ENCODE measurements at regions not wholly inside any gene's neighbourhood (a gene's known extent, or its start where the extent isn't known, plus 50 kb on each side); places are given as distances from the start of the nearest gene placed in this dataset.
"Not testable (repeated sequence)": the region's sequence is repeated elsewhere in the genome, so short reads cannot be mapped to it uniquely, and the experiment has no call there.

GRCh38 chr10:124200011-124200410, 106.6 kb upstream of the CHST15 start:
- H3K36me3 Mint-ChIP-seq: no peaks in the 10 kb centered on the region

GRCh38 chr10:124198871-124199270, 105.5 kb upstream of the CHST15 start:
- Mint-ChIP-seq H3K36me3 (no peaks in the 10 kb centered on the region), H3K4me3 (no peak overlapping the region), H3K4me1 (peaks cover 0 to 3% (median 2%) of the 10 kb centered on the region in 3 donors), H3K27ac (no peak overlapping the region), H3K27me3 (no peaks in the 10 kb centered on the region), H3K9me3 (peaks cover 0 to 4% (median 0%) of the 10 kb centered on the region in 7 donors)
- no peak for ATAC-seq (ENCODE audit: low read depth in 2 of 2)
- DNase-seq: no peak

More at GRCh38 chr10:124200011-124200410, 106.6 kb upstream of the CHST15 start:
- no peaks in the 10 kb centered on the region for H3K4me1 Mint-ChIP-seq
- no peak for ATAC-seq (ENCODE audit: low read depth in 2 of 2)
- H3K9me3 Mint-ChIP-seq: peaks cover 0 to 4% (median 0%) of the 10 kb centered on the region in 7 donors
- no peak for DNase-seq
- no peak overlapping the region for H3K27ac Mint-ChIP-seq
- peak overlapping the region in 1 of 8 donors; percentile 52 for H3K4me3 Mint-ChIP-seq
- no peaks in the 10 kb centered on the region for H3K27me3 Mint-ChIP-seq

- DNase-seq (no peak), ATAC-seq (ENCODE audit: low read depth in 2 of 2) (no peak)
- Mint-ChIP-seq H3K4me3 (no peak overlapping the region), H3K27me3 (no peaks in the 10 kb centered on the region), H3K27ac (no peak overlapping the region), H3K36me3 (no peaks in the 10 kb centered on the region), H3K9me3 (peaks cover 0 to 4% (median 0%) of the 10 kb centered on the region in 7 donors), H3K4me1 (peaks cover 0 to 3% (median 2%) of the 10 kb centered on the region in 3 donors)
Observed at GRCh38 chr10:124198125-124198501, 104.7 kb upstream of the CHST15 start.

GRCh38 chr10:124197371-124198124, 104.2 kb upstream of the CHST15 start:
- H3K27ac Mint-ChIP-seq: no peak overlapping the region
- no peak for ATAC-seq (ENCODE audit: low read depth in 2 of 2)
- no peak for DNase-seq
- H3K4me3 Mint-ChIP-seq: no peak overlapping the region
- H3K9me3 Mint-ChIP-seq: peaks cover 0 to 4% (median 0%) of the 10 kb centered on the region in 7 donors
- no peaks in the 10 kb centered on the region for H3K36me3 Mint-ChIP-seq
- H3K4me1 Mint-ChIP-seq: peaks cover 2 to 5% (median 3%) of the 10 kb centered on the region in 3 donors
- H3K27me3 Mint-ChIP-seq: peaks cover 0 to 3% (median 2%) of the 10 kb centered on the region in 3 donors

- ATAC-seq (ENCODE audit: low read depth in 2 of 2) (no peak), DNase-seq (no peak)
- Mint-ChIP-seq H3K27ac (no peak overlapping the region), H3K4me1 (peaks cover 2 to 8% (median 3%) of the 10 kb centered on the region in 3 donors), H3K9me3 (peaks cover 0 to 4% (median 0%) of the 10 kb centered on the region in 7 donors), H3K36me3 (no peaks in the 10 kb centered on the region), H3K27me3 (peaks cover 3 to 12% (median 11%) of the 10 kb centered on the region in 3 donors), H3K4me3 (peak overlapping the region in 1 of 8 donors; percentile 44)
Observed at GRCh38 chr10:124196659-124197058, 103.3 kb upstream of the CHST15 start.

GRCh38 chr10:124194199-124194824, 100.9 kb upstream of the CHST15 start:
- Mint-ChIP-seq H3K9me3 (peaks cover 0 to 2% (median 0%) of the 10 kb centered on the region in 7 donors), H3K4me1 (peaks cover 2 to 8% (median 3%) of the 10 kb centered on the region in 3 donors), H3K27me3 (peaks cover 4 to 22% (median 14%) of the 10 kb centered on the region in 3 donors), H3K36me3 (no peaks in the 10 kb centered on the region), H3K4me3 (no peak overlapping the region), H3K27ac (no peak overlapping the region)
- ATAC-seq (ENCODE audit: low read depth in 2 of 2): no peak
- DNase-seq: no peak

- no peaks in the 10 kb centered on the region for H3K36me3 Mint-ChIP-seq
- H3K4me1 Mint-ChIP-seq: peaks cover 2 to 8% (median 3%) of the 10 kb centered on the region in 3 donors
- peak overlapping the region in 1 of 8 donors; percentile 25 for H3K4me3 Mint-ChIP-seq
- H3K9me3 Mint-ChIP-seq: peaks cover 0 to 6% (median 0%) of the 10 kb centered on the region in 7 donors
- DNase-seq: no peak
- H3K27me3 Mint-ChIP-seq: peaks cover 4 to 22% (median 14%) of the 10 kb centered on the region in 3 donors
- H3K27ac Mint-ChIP-seq: peak overlapping the region in 1 of 6 donors; percentile 28
- ATAC-seq (ENCODE audit: low read depth in 2 of 2): no peak
Observed at GRCh38 chr10:124193309-124193696, 99.9 kb upstream of the CHST15 start.

- H3K27me3 Mint-ChIP-seq: peaks cover 4 to 22% (median 14%) of the 10 kb centered on the region in 3 donors
- not testable (repeated sequence) for H3K4me1 Mint-ChIP-seq; H3K9me3 Mint-ChIP-seq; ATAC-seq (ENCODE audit: low read depth in 2 of 2); H3K27ac Mint-ChIP-seq; H3K36me3 Mint-ChIP-seq; DNase-seq; H3K4me3 Mint-ChIP-seq
Observed at GRCh38 chr10:124192664-124193308, 99.4 kb upstream of the CHST15 start.

GRCh38 chr10:124190476-124190875, 97.1 kb upstream of the CHST15 start:
- not testable (repeated sequence) for ATAC-seq (ENCODE audit: low read depth in 2 of 2); H3K9me3 Mint-ChIP-seq; H3K36me3 Mint-ChIP-seq; H3K4me3 Mint-ChIP-seq; DNase-seq; H3K4me1 Mint-ChIP-seq
- Mint-ChIP-seq H3K27ac (peak overlapping the region in 1 of 6 donors; percentile 20), H3K27me3 (peaks cover 4 to 22% (median 14%) of the 10 kb centered on the region in 3 donors)

GRCh38 chr10:124186956-124187355, 93.6 kb upstream of the CHST15 start:
- H3K4me1 Mint-ChIP-seq: peaks cover 0 to 5% (median 0%) of the 10 kb centered on the region in 3 donors
- no peak for DNase-seq
- no peak overlapping the region for H3K4me3 Mint-ChIP-seq
- H3K27ac Mint-ChIP-seq: no peak overlapping the region
- peaks cover 4 to 14% (median 5%) of the 10 kb centered on the region in 3 donors for H3K27me3 Mint-ChIP-seq
- H3K9me3 Mint-ChIP-seq: peaks cover 0 to 6% (median 0%) of the 10 kb centered on the region in 7 donors
- no peaks in the 10 kb centered on the region for H3K36me3 Mint-ChIP-seq
- no peak for ATAC-seq (ENCODE audit: low read depth in 2 of 2)

- no peak for DNase-seq
- peaks cover 0 to 5% (median 2%) of the 10 kb centered on the region in 3 donors for H3K4me1 Mint-ChIP-seq
- no peak overlapping the region for H3K4me3 Mint-ChIP-seq
- H3K36me3 Mint-ChIP-seq: no peaks in the 10 kb centered on the region
- peaks cover 0 to 6% (median 0%) of the 10 kb centered on the region in 7 donors for H3K9me3 Mint-ChIP-seq
- no peak overlapping the region for H3K27ac Mint-ChIP-seq
- no peak for ATAC-seq (ENCODE audit: low read depth in 2 of 2)
- peaks cover 0 to 1% (median 0%) of the 10 kb centered on the region in 3 donors for H3K27me3 Mint-ChIP-seq
Observed at GRCh38 chr10:124185084-124185483, 91.7 kb upstream of the CHST15 start.

- Mint-ChIP-seq H3K27ac (peak overlapping the region in 1 of 6 donors; percentile 64), H3K4me1 (peaks cover 0 to 5% (median 2%) of the 10 kb centered on the region in 3 donors), H3K27me3 (no peaks in the 10 kb centered on the region), H3K9me3 (peaks cover 0 to 4% (median 0%) of the 10 kb centered on the region in 7 donors), H3K4me3 (no peak overlapping the region), H3K36me3 (no peaks in the 10 kb centered on the region)
- no peak for DNase-seq
- ATAC-seq (ENCODE audit: low read depth in 2 of 2): no peak
Observed at GRCh38 chr10:124184208-124184830, 90.9 kb upstream of the CHST15 start.

- Mint-ChIP-seq H3K27ac (peak overlapping the region in 2 of 6 donors; percentile 31 to 41), H3K27me3 (no peaks in the 10 kb centered on the region), H3K9me3 (no peaks in the 10 kb centered on the region), H3K4me3 (no peak overlapping the region), H3K4me1 (peaks cover 0 to 5% (median 2%) of the 10 kb centered on the region in 3 donors), H3K36me3 (no peaks in the 10 kb centered on the region)
- no peak for DNase-seq
- ATAC-seq (ENCODE audit: low read depth in 2 of 2): no peak
Observed at GRCh38 chr10:124183617-124184016, 90.2 kb upstream of the CHST15 start.

All from naive B cell (primary cell).